NCI-H2029 (cell line): ENCODE measurements at regions not wholly inside any gene's neighbourhood (a gene's known extent, or its start where the extent isn't known, plus 50 kb on each side); places are given as distances from the start of the nearest gene placed in this dataset.

Experiments used
- DNase-seq: peaks from one replicate; lab custom pipeline; 2025; lab: John Stamatoyannopoulos, UW

GRCh38 chr9:88658311-88658822 is 123.4 kb downstream of the NXNL2 start:
- no peak for DNase-seq

- no peak for DNase-seq
These were observed 124.1 kb downstream of the NXNL2 start for GRCh38 chr9:88659126-88659525.

GRCh38 chr9:88660611-88661010 is 125.6 kb downstream of the NXNL2 start:
- DNase-seq, result no peak

GRCh38 chr9:88661759-88662158 is 126.8 kb downstream of the NXNL2 start:
- no peak for DNase-seq

- no peak for DNase-seq
These were observed 128.9 kb downstream of the NXNL2 start for GRCh38 chr9:88663771-88664419.

- no peak for DNase-seq
These were observed 129.8 kb downstream of the NXNL2 start for GRCh38 chr9:88664773-88665172.

GRCh38 chr9:88672874-88673689 is 138.1 kb downstream of the NXNL2 start:
- DNase-seq, result no peak

- no peak for DNase-seq
These were observed 138.9 kb downstream of the NXNL2 start for GRCh38 chr9:88673886-88674285.

GRCh38 chr9:88676644-88677043 is 141.7 kb downstream of the NXNL2 start:
- no peak for DNase-seq

GRCh38 chr9:88678008-88678407 is 143.0 kb downstream of the NXNL2 start:
- no peak for DNase-seq

- DNase-seq, result no peak
These were observed 143.5 kb downstream of the NXNL2 start for GRCh38 chr9:88678431-88678830.

- DNase-seq, result no peak
These were observed 145.1 kb downstream of the NXNL2 start for GRCh38 chr9:88680041-88680440.

- no peak for DNase-seq
These were observed 145.7 kb downstream of the NXNL2 start for GRCh38 chr9:88680505-88681160.

- no peak for DNase-seq
These were observed 146.5 kb downstream of the NXNL2 start for GRCh38 chr9:88681434-88681833.

- DNase-seq, result no peak
These were observed 147.5 kb downstream of the NXNL2 start for GRCh38 chr9:88682431-88682831.

GRCh38 chr9:88684046-88684445 is 149.1 kb downstream of the NXNL2 start:
- no peak for DNase-seq

- no peak for DNase-seq
These were observed 149.9 kb downstream of the NXNL2 start for GRCh38 chr9:88684845-88685244.

- DNase-seq, result no peak
These were observed 151.0 kb downstream of the NXNL2 start for GRCh38 chr9:88685966-88686365.

- DNase-seq, result no peak
These were observed 154.7 kb downstream of the NXNL2 start for GRCh38 chr9:88689509-88690298.

GRCh38 chr9:88690628-88691027 is 155.7 kb downstream of the NXNL2 start:
- DNase-seq, result no peak

- DNase-seq, result no peak
These were observed 156.1 kb downstream of the NXNL2 start for GRCh38 chr9:88691091-88691490.

- no peak for DNase-seq
These were observed 156.8 kb downstream of the NXNL2 start for GRCh38 chr9:88691811-88692210.
